SK-N-SH (cell line): ENCODE measurements at regions not wholly inside any gene's neighbourhood (a gene's known extent, or its start where the extent isn't known, plus 50 kb on each side); places are given as distances from the start of the nearest gene placed in this dataset.

Source experiments
- CTCF ChIA-PET: fragments of 300-600, 350-600 bp; formaldehyde crosslinking; extraction: SDS; loops from one replicate; lab custom pipeline; 2021; lab: Yijun Ruan, JAX
- POLR2A ChIA-PET: fragments of 350-600 bp; sonication (Branson Sonifier 250); formaldehyde crosslinking; extraction: SDS; loops from one replicate; lab custom pipeline; 2020; ENCODE audit warnings: antibody characterized with exemption, inconsistent platforms; lab: Yijun Ruan, JAX
- DNase-seq: peaks from one replicate; pipeline ENCODE4 v3.0.0; 2012
- H2AFZ ChIP-seq: fragments of 200-600 bp; sonication (generic); 2 replicates; pipeline ENCODE4 v1.8.1; 2016; ENCODE audit warnings: antibody characterized with exemption, mild to moderate bottlenecking, low read depth
- H3F3A ChIP-seq: fragments of 200-600 bp; sonication (generic); replicated peaks from 2 replicates; pipeline ENCODE3; 2016; ENCODE audit warnings: antibody characterized with exemption, mild to moderate bottlenecking; ENCODE audit not compliant: insufficient read depth
- H3K27ac ChIP-seq, 2 experiments: fragments of 200-500 bp in 1 of 2; fragments of 200-600 bp in 1 of 2; sonication (Bioruptor generic) in 1 of 2; sonication (generic), shearing (Covaris generic) in 1 of 2; 2 replicates each; pipeline versions ENCODE4 v1.5.1 to v1.6.1; 2014 to 2016; ENCODE audit warnings: low read depth in 2 of 2, inconsistent platforms in 1 of 2, low read length in 1 of 2, mild to moderate bottlenecking in 1 of 2, mixed read lengths in 1 of 2
- H3K27me3 ChIP-seq: fragments of 200-600 bp; sonication (generic), shearing (Covaris generic); 2 replicates; pipeline ENCODE4 v1.6.1; 2016; ENCODE audit warnings: mixed run types; ENCODE audit not compliant: insufficient read depth
- H3K36me3 ChIP-seq, 2 experiments: fragments of 200-500 bp in 1 of 2; fragments of 200-600 bp in 1 of 2; sonication (Bioruptor generic) in 1 of 2; sonication (generic) in 1 of 2; replicated peaks in 1 of 2; 2 replicates each; pipeline versions ENCODE3 to v1.5.1; 2014 to 2016; ENCODE audit warnings: low read length in 1 of 2, mild to moderate bottlenecking in 1 of 2; ENCODE audit not compliant: insufficient read depth in 2 of 2, control insufficient read depth in 1 of 2
- H3K4me1 ChIP-seq, 2 experiments: fragments of 200-500 bp in 1 of 2; fragments of 200-600 bp in 1 of 2; sonication (Bioruptor generic) in 1 of 2; sonication (generic), shearing (Covaris generic) in 1 of 2; 2 replicates each; pipeline versions ENCODE4 v1.5.1 to v1.6.1; 2014 to 2016; ENCODE audit warnings: low read depth in 1 of 2, low read length in 1 of 2, mixed run types in 1 of 2; ENCODE audit not compliant: insufficient read depth in 2 of 2, control insufficient read depth in 1 of 2
- H3K4me2 ChIP-seq: fragments of 200-600 bp; sonication (generic), shearing (Covaris generic); 2 replicates; pipeline ENCODE4 v1.6.1; 2017; ENCODE audit warnings: mixed run types
- H3K4me3 ChIP-seq, 2 experiments: fragments of 200-500 bp in 1 of 2; fragments of 200-600 bp in 1 of 2; sonication (Bioruptor generic) in 1 of 2; sonication (generic), shearing (Covaris generic) in 1 of 2; 2 replicates each; pipeline versions ENCODE4 v1.5.1 to v1.8.1; 2014 to 2016; ENCODE audit warnings: low read depth in 2 of 2, inconsistent platforms in 1 of 2, low read length in 1 of 2, mild to moderate bottlenecking in 1 of 2, mixed read lengths in 1 of 2, moderate library complexity in 1 of 2
- H3K79me2 ChIP-seq: fragments of 200-600 bp; sonication (generic); 2 replicates; pipeline ENCODE4 v1.8.1; 2017; ENCODE audit warnings: mild to moderate bottlenecking; ENCODE audit not compliant: insufficient read depth
- H3K9ac ChIP-seq: fragments of 200-600 bp; sonication (generic); 2 replicates; pipeline ENCODE4 v1.6.1; 2017; ENCODE audit warnings: mixed run types
- H3K9me2 ChIP-seq: fragments of 200-600 bp; sonication (generic); 2 replicates; pipeline ENCODE4 v1.6.1; 2017; ENCODE audit warnings: mixed run types
- H3K9me3 ChIP-seq: fragments of 200-600 bp; sonication (generic); 2 replicates; pipeline ENCODE4 v1.6.1; 2017; ENCODE audit warnings: mixed run types, mild to moderate bottlenecking, moderate library complexity
- H4K20me1 ChIP-seq: fragments of 200-600 bp; sonication (generic); 2 replicates; pipeline ENCODE4 v1.6.1; 2017; ENCODE audit warnings: mild to moderate bottlenecking, mixed run types; ENCODE audit not compliant: insufficient read depth
- CTCF ChIP-seq: fragments of 200-600 bp; sonication (generic); IDR thresholded peaks from 2 replicates; pipeline ENCODE4 v1.6.1; 2017; ENCODE audit warnings: antibody characterized with exemption, mild to moderate bottlenecking, moderate library complexity
- EP300 ChIP-seq, 2 experiments: IDR thresholded peaks; 2 replicates each; pipeline versions ENCODE4 v1.4.0 to v1.6.1; 2012; ENCODE audit warnings: borderline replicate concordance in 1 of 2, low read depth in 1 of 2, low read length in 1 of 2
- FOXJ3 ChIP-seq: sonication (generic); formaldehyde crosslinking; IDR thresholded peaks from 2 replicates; pipeline ENCODE4 v1.5.1; 2020; ENCODE audit warnings: mild to moderate bottlenecking, missing genetic modification reagents
- NRF1 ChIP-seq: IDR thresholded peaks from 2 replicates; pipeline ENCODE4 v1.6.1; 2012; ENCODE audit warnings: low read depth, mild to moderate bottlenecking, low read length
- REST ChIP-seq: IDR thresholded peaks from 2 replicates; pipeline ENCODE4 v1.6.1; 2012; ENCODE audit warnings: mild to moderate bottlenecking, low read depth, low read length, moderate library complexity
- RXRA ChIP-seq: IDR thresholded peaks from 2 replicates; pipeline ENCODE4 v1.4.0; 2012; ENCODE audit warnings: low read depth, mild to moderate bottlenecking, borderline replicate concordance
- SIN3A ChIP-seq: IDR thresholded peaks from 2 replicates; pipeline ENCODE4 v1.6.1; 2012; ENCODE audit warnings: low read depth, mild to moderate bottlenecking, low read length, moderate library complexity, borderline replicate concordance
- TAF1 ChIP-seq: IDR thresholded peaks from 2 replicates; pipeline ENCODE4 v1.6.1; 2012; ENCODE audit warnings: low read depth, mild to moderate bottlenecking, low read length, moderate library complexity, borderline replicate concordance
- USF1 ChIP-seq: IDR thresholded peaks from 2 replicates; pipeline ENCODE4 v1.4.0; 2012; ENCODE audit warnings: low read depth, borderline replicate concordance
- ZBTB33 ChIP-seq: IDR thresholded peaks from 2 replicates; pipeline ENCODE4 v1.4.0; 2012; ENCODE audit warnings: low read depth, borderline replicate concordance
- WGBS: methylation state at CpG from one replicate; pipeline ENCODE4 v1.1.6; 2017; ENCODE audit warnings: low lambda C conversion rate; 5-methylcytosine and 5-hydroxymethylcytosine counted together

GRCh38 chr6:87926072-87926471, 121.6 kb upstream of the SPACA1 start:
- no peaks in the 10 kb centered on the region for H3K27me3 ChIP-seq
- no peak for TF ChIP-seq REST
- TF ChIP-seq, all 33 proteins: peak for 0
- WGBS: 59% methylated on average over 6 of the region's 6 CpGs
- no peaks in the 10 kb centered on the region for H3K9me2 ChIP-seq
- H3K36me3 ChIP-seq: no peaks in the 10 kb centered on the region
- ChIA-PET CTCF (interaction anchor here (0.9 to 2.1 kb wide), 3 partner anchors 10 to 945 kb away, joined by 3 to 9 read pairs (median 3); no protein-coding TSS in a partner anchor), POLR2A (no interaction called here)
- H2AFZ ChIP-seq: no peak overlapping the region
- DNase-seq: no peak
- no peaks in the 10 kb centered on the region for H3K9me3 ChIP-seq
- no peak overlapping the region for H3K4me3 ChIP-seq
- H3K27ac ChIP-seq: no peak overlapping the region
- H3K9ac ChIP-seq: no peak overlapping the region
- no peaks in the 10 kb centered on the region for H3K79me2 ChIP-seq
- H3F3A ChIP-seq: no peaks in the 10 kb centered on the region
- peaks cover 0 to 2% of the 10 kb centered on the region in 2 experiments; a peak in 1 of 4 replicates for H3K4me1 ChIP-seq
- no peaks in the 10 kb centered on the region for H4K20me1 ChIP-seq
- H3K4me2 ChIP-seq: no peak overlapping the region

GRCh38 chr6:87925373-87926060, 122.1 kb upstream of the SPACA1 start:
- ChIA-PET POLR2A (no interaction called here), CTCF (interaction anchor here (2.1 kb wide), 1 partner anchor 945 kb away, joined by 9 read pairs; no protein-coding TSS in a partner anchor)
- H3K4me1 ChIP-seq: peaks cover 0 to 2% of the 10 kb centered on the region in 2 experiments; a peak in 1 of 4 replicates
- no peaks in the 10 kb centered on the region for H3K79me2 ChIP-seq
- DNase-seq: no peak
- 41% methylated on average over 7 of the region's 7 CpGs for WGBS
- H3K9me3 ChIP-seq: no peaks in the 10 kb centered on the region
- H3K27me3 ChIP-seq: no peaks in the 10 kb centered on the region
- H3F3A ChIP-seq: no peaks in the 10 kb centered on the region
- H4K20me1 ChIP-seq: no peaks in the 10 kb centered on the region
- H2AFZ ChIP-seq: no peak overlapping the region
- no peak overlapping the region for H3K9ac ChIP-seq
- no peak overlapping the region for H3K27ac ChIP-seq
- no peaks in the 10 kb centered on the region for H3K36me3 ChIP-seq
- H3K4me3 ChIP-seq: no peak overlapping the region
- no peak overlapping the region for H3K4me2 ChIP-seq
- no peaks in the 10 kb centered on the region for H3K9me2 ChIP-seq
- TF ChIP-seq SIN3A (no peak), REST (no peak), CTCF (no peak), FOXJ3 (CRISPR knock-in tag) (no peak), RXRA (no peak), TAF1 (no peak), ZBTB33 (no peak), USF1 (no peak), NRF1 (no peak), EP300 (IDR thresholded peaks at IDR 0.05; ENCODE audit: borderline replicate concordance in 1 of 2, low read depth in 1 of 2, low read length in 1 of 2) (no peak)
